ENCODE measurements at regions not wholly inside any gene's neighbourhood (a gene's known extent, or its start where the extent isn't known, plus 50 kb on each side); places are given as distances from the start of the nearest gene placed in this dataset.
A peak's percentile ranks its signal among the peaks of the same experiment; 100 is the strongest.
"Not testable (repeated sequence)": the region's sequence is repeated elsewhere in the genome, so short reads cannot be mapped to it uniquely, and the experiment has no call there.

DNA sequence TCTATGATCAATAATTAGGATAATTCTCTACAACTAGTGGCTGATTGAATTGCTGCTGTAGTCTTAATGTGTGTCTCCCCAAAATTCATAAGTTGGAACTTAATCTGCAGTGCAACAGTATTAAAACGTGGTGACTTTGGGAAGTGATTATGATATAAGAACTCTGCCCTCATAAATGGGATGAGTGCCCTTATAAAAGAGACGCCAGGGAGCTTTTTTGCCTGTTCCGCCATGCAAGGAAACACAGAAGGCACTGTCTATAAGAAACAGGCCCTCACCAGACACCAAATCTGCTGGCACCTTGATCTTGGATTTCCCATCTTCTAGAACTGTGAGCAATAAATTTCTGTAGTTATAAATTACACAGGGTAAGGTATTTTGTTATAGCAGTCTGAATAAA, 161.0 kb downstream of the ALX1 start:
- H3K27ac Mint-ChIP-seq: no peak overlapping the region
- no peaks in the 10 kb centered on the region for H3K27me3 Mint-ChIP-seq (ENCODE audit: low read depth)
- no peak for DNase-seq
- no peaks in the 10 kb centered on the region for H3K4me1 Mint-ChIP-seq (ENCODE audit: low read depth)
- CTCF ChIA-PET: no interaction called here
- no peaks in the 10 kb centered on the region for H3K36me3 Mint-ChIP-seq (ENCODE audit: low read depth)
- H3K4me3 Mint-ChIP-seq: no peak overlapping the region
- H3K9me3 Mint-ChIP-seq: no peaks in the 10 kb centered on the region
- intact Hi-C loops (cut with micrococcal nuclease): no loop called here

DNA sequence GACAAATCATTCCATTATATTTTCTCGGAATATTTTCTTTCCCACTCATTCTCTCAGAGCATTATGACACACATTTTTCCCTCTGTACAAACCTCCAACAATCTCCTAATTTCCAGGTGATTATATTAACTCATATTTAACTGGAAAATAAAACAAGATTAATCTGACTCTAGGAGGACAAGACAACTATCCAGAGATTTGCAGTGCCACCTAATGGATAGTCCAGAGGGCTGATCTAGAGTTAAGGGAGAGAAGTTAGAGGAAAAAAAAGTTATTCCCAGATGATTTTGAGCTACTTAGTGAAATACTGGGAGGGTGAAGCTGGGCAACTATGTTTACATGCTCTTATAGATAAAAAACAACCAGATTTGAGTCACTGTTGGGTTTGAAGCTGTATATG, 161.7 kb downstream of the ALX1 start:
- Mint-ChIP-seq H3K36me3 (ENCODE audit: low read depth) (no peaks in the 10 kb centered on the region), H3K4me3 (no peak overlapping the region), H3K9me3 (no peaks in the 10 kb centered on the region), H3K4me1 (ENCODE audit: low read depth) (no peaks in the 10 kb centered on the region), H3K27me3 (ENCODE audit: low read depth) (no peaks in the 10 kb centered on the region), H3K27ac (no peak overlapping the region)
- CTCF ChIA-PET: interaction anchor here (0.6 kb wide), 1 partner anchor 16 kb away, joined by 3 read pairs; no protein-coding TSS in a partner anchor
- no peak for DNase-seq
- intact Hi-C loops (cut with micrococcal nuclease): no loop called here

DNA sequence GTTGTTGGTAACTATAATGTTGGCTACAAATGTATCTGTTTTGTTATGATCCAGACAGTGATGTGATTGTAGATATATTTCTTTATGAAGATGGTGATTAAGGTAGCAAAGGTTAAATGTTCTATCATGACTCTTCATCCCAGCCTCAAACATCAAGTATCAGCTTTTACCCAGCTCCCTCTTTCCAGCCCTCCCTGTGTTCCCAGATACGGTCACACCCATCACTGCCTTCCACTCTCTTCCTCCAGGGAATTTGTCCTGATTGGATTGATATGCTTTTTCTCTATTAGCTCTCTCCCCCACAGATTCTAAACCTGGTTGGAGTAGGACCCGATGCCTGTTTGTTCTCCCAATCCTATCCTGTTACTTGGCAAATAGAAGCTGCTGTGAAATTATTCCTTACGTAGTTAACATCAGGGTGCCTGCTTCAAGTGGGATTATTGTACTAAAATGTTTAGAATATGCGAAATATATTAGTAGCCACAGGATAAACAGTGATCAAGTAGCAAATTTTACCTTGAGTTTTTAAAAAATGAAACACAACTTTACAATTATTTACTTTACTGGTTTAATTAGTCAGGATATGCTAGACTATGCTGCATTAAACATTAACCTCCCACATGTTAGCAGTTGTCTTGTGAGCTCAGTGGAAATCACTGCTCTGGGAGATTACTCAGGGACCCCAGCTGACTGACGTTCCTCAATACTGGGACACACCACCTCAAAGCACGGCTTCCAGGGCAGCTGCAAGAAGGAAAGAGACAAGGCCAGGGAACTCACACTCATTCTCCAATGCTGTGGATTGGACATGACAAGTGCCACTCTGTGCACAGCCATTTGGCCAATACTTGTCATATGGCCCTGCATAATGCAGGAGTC, 165.3 kb downstream of the ALX1 start:
- Mint-ChIP-seq H3K36me3 (ENCODE audit: low read depth) (no peaks in the 10 kb centered on the region), H3K4me1 (ENCODE audit: low read depth) (no peaks in the 10 kb centered on the region), H3K27ac (no peak overlapping the region), H3K4me3 (no peak overlapping the region), H3K27me3 (ENCODE audit: low read depth) (no peaks in the 10 kb centered on the region), H3K9me3 (no peaks in the 10 kb centered on the region)
- CTCF ChIA-PET: interaction anchor here (0.6 kb wide), 1 partner anchor 355 kb away, joined by 4 read pairs; no protein-coding TSS in a partner anchor
- intact Hi-C loops (cut with micrococcal nuclease): no loop called here
- DNase-seq: no peak

DNA sequence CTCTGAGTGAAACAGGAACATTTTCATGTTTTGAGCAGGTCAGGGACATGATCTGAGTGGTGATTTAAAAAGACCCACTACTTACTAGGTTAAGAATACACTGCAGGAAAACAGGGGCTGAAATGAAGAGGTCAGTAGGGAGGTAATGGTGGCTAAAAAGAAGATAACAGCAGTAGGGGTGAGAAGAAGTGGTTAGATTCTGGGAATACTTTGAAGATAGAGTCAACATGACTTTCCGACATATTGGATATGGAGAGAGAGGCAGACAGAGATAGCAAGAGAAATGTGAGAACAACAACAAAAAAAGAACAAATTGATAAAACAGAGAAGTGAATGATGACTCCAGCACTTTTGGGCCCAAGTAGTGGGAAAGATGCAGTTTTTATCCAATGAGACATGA, 168.0 kb downstream of the ALX1 start:
- no peaks in the 10 kb centered on the region for H3K27me3 Mint-ChIP-seq (ENCODE audit: low read depth)
- no peak overlapping the region for H3K27ac Mint-ChIP-seq
- intact Hi-C loops (cut with micrococcal nuclease): loop anchor here (2.0 kb wide), 1 partner anchor 371 kb away; no protein-coding TSS in a partner anchor
- no peaks in the 10 kb centered on the region for H3K4me1 Mint-ChIP-seq (ENCODE audit: low read depth)
- H3K9me3 Mint-ChIP-seq: no peaks in the 10 kb centered on the region
- no peak for DNase-seq
- CTCF ChIA-PET: interaction anchor here (0.7 kb wide), 1 partner anchor 79 kb away, joined by 3 read pairs; no protein-coding TSS in a partner anchor
- H3K4me3 Mint-ChIP-seq: no peak overlapping the region
- H3K36me3 Mint-ChIP-seq (ENCODE audit: low read depth): no peaks in the 10 kb centered on the region

DNA sequence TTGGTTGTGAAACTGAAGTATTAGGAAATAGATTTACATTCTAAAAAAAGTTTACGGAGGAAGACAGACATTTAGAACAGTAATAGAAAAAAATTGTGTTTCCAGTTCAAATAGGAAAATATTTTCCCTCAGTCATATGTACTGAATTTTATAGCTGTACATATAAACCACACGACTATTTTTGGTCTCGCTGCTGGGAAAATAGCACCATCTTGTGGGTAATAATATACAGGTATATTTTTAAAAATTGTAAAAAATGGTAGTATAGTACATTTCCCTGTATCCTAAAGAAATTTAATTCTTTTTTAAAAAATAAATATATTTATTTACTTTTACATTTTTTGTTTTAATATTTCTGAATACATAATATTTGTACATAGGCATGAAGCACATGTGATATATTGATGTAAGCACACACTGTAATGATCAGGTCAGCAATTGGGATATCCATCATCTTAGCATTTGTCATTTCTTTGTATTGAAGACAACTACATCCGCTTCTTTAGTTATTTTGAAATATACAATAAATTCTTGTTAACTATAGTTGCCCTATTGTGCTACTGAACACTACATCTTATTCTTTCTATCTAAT, 168.6 kb downstream of the ALX1 start:
- Mint-ChIP-seq H3K27ac (no peak overlapping the region), H3K9me3 (no peaks in the 10 kb centered on the region), H3K4me1 (ENCODE audit: low read depth) (no peaks in the 10 kb centered on the region), H3K4me3 (no peak overlapping the region), H3K27me3 (ENCODE audit: low read depth) (no peaks in the 10 kb centered on the region), H3K36me3 (ENCODE audit: low read depth) (no peaks in the 10 kb centered on the region)
- intact Hi-C loops (cut with micrococcal nuclease): loop anchor here (2.0 kb wide), 1 partner anchor 372 kb away; no protein-coding TSS in a partner anchor
- CTCF ChIA-PET: interaction anchor here (0.7 to 1.1 kb wide), 2 partner anchors 20 to 79 kb away, joined by 3 read pairs; no protein-coding TSS in a partner anchor
- no peak for DNase-seq

DNA sequence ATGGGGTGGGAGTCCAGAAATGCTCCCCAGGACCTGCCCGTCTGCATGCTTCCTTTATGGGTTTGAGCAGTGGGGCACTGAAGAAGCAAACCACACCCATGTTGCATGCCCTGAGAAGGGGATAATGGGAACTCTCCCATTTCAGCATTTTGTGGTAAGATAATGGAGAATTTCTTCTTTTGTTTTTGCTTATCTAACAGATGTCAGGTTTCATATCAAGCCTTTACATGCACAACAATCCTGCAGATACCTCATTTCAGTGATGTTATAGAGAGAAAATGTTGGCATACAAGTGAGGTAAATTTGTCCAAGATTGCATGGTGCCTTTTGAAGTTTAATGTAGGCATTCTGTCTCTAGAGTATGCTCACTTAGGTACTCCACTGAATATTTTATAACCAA, 177.0 kb downstream of the ALX1 start:
- no peak for DNase-seq
- intact Hi-C loops (cut with micrococcal nuclease): no loop called here
- H3K9me3 Mint-ChIP-seq: no peaks in the 10 kb centered on the region
- H3K27ac Mint-ChIP-seq: no peak overlapping the region
- H3K27me3 Mint-ChIP-seq (ENCODE audit: low read depth): no peaks in the 10 kb centered on the region
- H3K4me3 Mint-ChIP-seq: no peak overlapping the region
- H3K36me3 Mint-ChIP-seq (ENCODE audit: low read depth): no peaks in the 10 kb centered on the region
- no peaks in the 10 kb centered on the region for H3K4me1 Mint-ChIP-seq (ENCODE audit: low read depth)
- CTCF ChIA-PET: no interaction called here

DNA sequence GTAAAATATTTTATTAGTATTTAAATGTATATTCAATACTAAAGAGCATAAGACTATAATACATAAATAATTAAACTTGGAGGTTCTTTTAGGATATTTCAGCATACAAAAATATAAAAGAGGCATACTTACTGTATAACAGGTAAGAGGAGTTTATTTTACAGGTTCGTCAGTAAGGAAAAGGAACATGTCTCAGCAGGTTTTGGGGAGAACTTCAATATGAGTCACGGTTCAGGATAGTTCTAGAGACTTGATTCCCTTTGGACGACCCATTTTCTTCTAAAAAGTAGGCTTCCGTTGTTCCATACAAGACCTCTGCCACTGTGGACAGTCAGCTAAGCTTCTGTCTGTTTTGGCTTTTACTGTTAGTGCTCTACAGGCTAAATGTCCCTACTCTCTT, 181.1 kb downstream of the ALX1 start:
- H3K4me3 Mint-ChIP-seq: no peak overlapping the region
- H3K36me3 Mint-ChIP-seq (ENCODE audit: low read depth): no peaks in the 10 kb centered on the region
- no peak overlapping the region for H3K27ac Mint-ChIP-seq
- H3K9me3 Mint-ChIP-seq: no peaks in the 10 kb centered on the region
- intact Hi-C loops (cut with micrococcal nuclease): no loop called here
- peaks cover 3% of the 10 kb centered on the region for H3K27me3 Mint-ChIP-seq (ENCODE audit: low read depth)
- DNase-seq: no peak
- CTCF ChIA-PET: no interaction called here
- H3K4me1 Mint-ChIP-seq (ENCODE audit: low read depth): no peaks in the 10 kb centered on the region

DNA sequence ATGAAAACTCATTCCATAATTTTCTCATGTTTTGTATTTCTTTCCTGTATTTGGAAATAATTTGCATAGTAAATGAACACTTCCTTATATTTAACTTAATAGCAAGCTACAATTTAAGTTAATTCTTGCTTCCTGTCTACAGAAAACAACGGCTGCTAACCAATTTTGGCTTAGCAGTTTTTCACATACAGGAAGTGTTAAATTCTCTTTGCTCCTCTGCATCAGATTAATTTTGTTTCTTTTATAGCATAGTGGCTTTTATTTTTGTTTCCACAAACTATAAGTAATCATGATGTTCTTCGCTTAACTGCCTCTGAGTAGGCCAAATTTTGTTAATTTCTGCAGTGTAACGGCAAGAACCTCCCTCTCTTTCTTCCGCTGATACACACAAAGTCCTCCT, 182.9 kb downstream of the ALX1 start:
- Mint-ChIP-seq H3K9me3 (no peaks in the 10 kb centered on the region), H3K4me1 (ENCODE audit: low read depth) (no peaks in the 10 kb centered on the region), H3K27ac (no peak overlapping the region), H3K36me3 (ENCODE audit: low read depth) (no peaks in the 10 kb centered on the region), H3K27me3 (ENCODE audit: low read depth) (peaks cover 3% of the 10 kb centered on the region), H3K4me3 (no peak overlapping the region)
- intact Hi-C loops (cut with micrococcal nuclease): no loop called here
- CTCF ChIA-PET: no interaction called here
- no peak for DNase-seq

DNA sequence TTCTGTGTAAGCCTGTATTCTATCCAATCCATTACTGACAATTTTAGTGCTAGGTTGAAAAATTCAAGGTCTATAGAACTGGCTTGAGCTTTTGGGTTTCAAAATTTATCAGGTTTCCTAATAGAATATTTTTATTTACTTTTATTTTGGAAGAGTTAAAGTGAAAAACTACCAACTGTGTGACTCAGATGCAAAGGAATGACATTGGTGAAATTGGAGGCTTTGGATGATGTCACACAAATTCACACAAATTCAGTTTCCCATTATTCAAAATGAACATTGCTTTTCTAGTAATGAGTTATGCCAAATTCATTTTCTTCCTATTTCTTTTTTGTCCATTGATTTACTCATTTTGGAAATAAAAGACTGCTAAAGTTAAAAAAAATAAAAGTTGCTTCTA, 186.9 kb downstream of the ALX1 start:
- DNase-seq: no peak
- Mint-ChIP-seq H3K36me3 (ENCODE audit: low read depth) (no peaks in the 10 kb centered on the region), H3K4me3 (no peak overlapping the region), H3K9me3 (peaks cover 5% of the 10 kb centered on the region), H3K4me1 (ENCODE audit: low read depth) (peaks cover 11% of the 10 kb centered on the region), H3K27me3 (ENCODE audit: low read depth) (peaks cover 11% of the 10 kb centered on the region), H3K27ac (no peak overlapping the region)
- CTCF ChIA-PET: interaction anchor here (1.1 to 1.5 kb wide), 2 partner anchors 400 to 454 kb away, joined by 4 to 5 read pairs; no protein-coding TSS in a partner anchor
- intact Hi-C loops (cut with micrococcal nuclease): loop anchor here (5.0 kb wide), 1 partner anchor 110 kb away; no protein-coding TSS in a partner anchor

DNA sequence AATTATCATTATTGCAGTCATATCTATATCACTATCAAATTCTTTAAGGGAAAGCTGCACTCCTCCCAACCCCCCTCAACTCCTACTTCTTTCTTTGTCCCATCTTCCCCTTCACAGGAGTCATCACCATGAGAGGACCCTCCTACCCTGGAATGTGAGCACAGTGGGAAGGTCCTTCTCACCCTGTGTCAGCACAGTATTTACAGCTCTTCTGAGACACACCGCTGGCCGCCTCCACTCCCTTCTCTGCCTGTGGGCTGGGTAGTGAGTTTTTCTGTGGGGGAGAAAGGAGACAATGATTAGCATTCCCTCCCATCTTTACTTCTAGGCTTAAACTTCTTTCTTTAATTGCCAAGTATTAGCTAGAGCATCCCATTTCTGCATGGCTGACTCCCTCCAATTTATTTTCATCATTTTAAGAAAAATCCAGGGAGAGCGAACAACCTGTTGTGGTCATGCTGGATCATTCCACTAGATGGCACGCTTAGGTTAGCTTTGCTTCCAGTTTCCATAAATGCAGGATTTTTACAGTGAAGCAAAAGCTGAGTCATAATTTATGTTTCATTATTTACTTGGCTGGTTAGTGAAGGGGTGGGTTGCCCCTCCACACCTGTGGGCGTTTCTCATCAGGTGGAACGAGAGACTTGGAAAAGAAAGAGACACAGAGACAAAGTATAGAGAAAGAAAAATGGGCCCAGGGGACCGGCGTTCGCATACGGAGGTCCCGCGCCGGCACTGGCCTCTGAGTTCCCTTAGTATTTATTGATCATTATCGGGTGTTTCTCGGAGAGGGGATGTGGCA, 188.5 kb downstream of the ALX1 start:
- CTCF ChIA-PET: interaction anchor here (0.7 to 1.5 kb wide), 8 partner anchors 19 to 449 kb away, joined by 3 to 6 read pairs (median 3); no protein-coding TSS in a partner anchor

DNA sequence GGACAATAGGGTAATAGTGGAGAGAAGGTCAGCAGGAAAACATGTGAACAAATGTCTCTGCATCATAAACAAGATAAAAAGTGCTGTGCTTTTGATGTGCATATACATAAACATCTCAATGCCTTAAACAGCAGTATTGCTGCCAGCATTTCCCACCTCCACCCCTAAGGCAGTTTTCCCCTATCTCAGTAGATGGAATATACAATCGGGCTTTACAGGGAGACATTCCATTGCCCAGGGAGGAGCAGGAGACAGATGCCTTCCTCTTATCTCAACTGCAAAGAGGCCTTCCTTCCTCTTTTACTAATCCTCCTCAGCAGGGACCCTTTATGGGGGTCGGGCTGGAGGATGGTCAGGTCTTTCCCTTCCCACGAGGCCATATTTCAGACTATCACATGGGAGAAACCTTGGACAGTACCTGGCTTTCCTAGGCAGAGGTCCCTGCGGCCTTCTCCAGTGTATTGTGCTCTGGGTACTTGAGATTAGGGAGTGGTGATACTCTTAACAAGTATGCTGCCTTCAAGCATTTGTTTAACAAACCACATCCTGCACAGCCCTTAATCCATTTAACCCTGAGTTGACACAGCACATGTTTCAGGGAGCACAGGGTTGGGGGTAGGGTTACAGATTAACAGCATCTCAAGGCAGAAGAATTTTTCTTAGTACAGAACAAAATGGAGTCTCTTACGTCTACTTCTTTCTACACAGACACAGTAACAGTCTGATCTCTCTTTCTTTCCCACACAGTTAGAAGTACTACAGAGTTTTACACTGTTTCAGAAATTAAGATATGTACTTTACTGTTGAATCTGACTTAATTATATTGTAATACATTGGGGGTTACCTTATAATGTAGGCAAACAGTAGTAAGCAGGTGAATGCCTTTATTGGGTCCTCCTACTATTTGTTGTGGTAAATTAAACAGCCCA, 189.4 kb downstream of the ALX1 start:
- not testable (repeated sequence) for H3K27ac Mint-ChIP-seq; DNase-seq; H3K27me3 Mint-ChIP-seq (ENCODE audit: low read depth); H3K36me3 Mint-ChIP-seq (ENCODE audit: low read depth); H3K9me3 Mint-ChIP-seq
- Mint-ChIP-seq H3K4me1 (ENCODE audit: low read depth) (peaks cover 11% of the 10 kb centered on the region), H3K4me3 (peak overlapping the region; percentile 72)
- intact Hi-C loops (cut with micrococcal nuclease): loop anchor here (5.0 kb wide), 1 partner anchor 108 kb away; no protein-coding TSS in a partner anchor
- CTCF ChIA-PET: interaction anchor here (0.7 to 1.3 kb wide), 7 partner anchors 20 to 403 kb away, joined by 3 to 5 read pairs (median 3); no protein-coding TSS in a partner anchor

More for the DNA sequence above, 188.5 kb downstream of the ALX1 start:
- peak; percentile 64 for DNase-seq
- intact Hi-C loops (cut with micrococcal nuclease): loop anchor here (1.0 to 5.0 kb wide), 4 partner anchors 109 to 452 kb away; no protein-coding TSS in a partner anchor
- H3K27me3 Mint-ChIP-seq (ENCODE audit: low read depth): peaks cover 11% of the 10 kb centered on the region
- H3K4me3 Mint-ChIP-seq: peak overlapping the region; percentile 72
- H3K9me3 Mint-ChIP-seq: peaks cover 5% of the 10 kb centered on the region
- H3K36me3 Mint-ChIP-seq (ENCODE audit: low read depth): no peaks in the 10 kb centered on the region
- peaks cover 11% of the 10 kb centered on the region for H3K4me1 Mint-ChIP-seq (ENCODE audit: low read depth)
- H3K27ac Mint-ChIP-seq: no peak overlapping the region
